K562 (cell line): ENCODE measurements at regions not wholly inside any gene's neighbourhood (a gene's known extent, or its start where the extent isn't known, plus 50 kb on each side); places are given as distances from the start of the nearest gene placed in this dataset.

Experiments used
- ATAC-seq: fragments of 200-7000 bp; cut with Tn5 transposase; 3 replicates; pipeline ENCODE4 v1.9.1; 2020; ENCODE audit warnings: moderate library complexity
- BruUV-seq: library from RNA; stranded (reverse); fragments of 400-500 nt; replicated peaks from 2 replicates; lab custom pipeline; 2021; lab: Mats Ljungman, UMichigan
- CTCF ChIA-PET: fragments of 300-600 bp; formaldehyde crosslinking; extraction: SDS; loops from one replicate; lab custom pipeline; 2021; ENCODE audit warnings: low intra/inter-chr PET ratio; lab: Yijun Ruan, JAX
- POLR2A ChIA-PET: fragments of 300-600, 350-650 bp; sonication (Branson Sonifier 250); formaldehyde crosslinking; extraction: SDS; loops from one replicate; lab custom pipeline; 2021; ENCODE audit warnings: antibody characterized with exemption, inconsistent platforms; lab: Yijun Ruan, JAX
- DNase-seq, 4 experiments: peaks; one replicate each; pipeline versions ENCODE4 v3.0.0 to v3.0.0-alpha.2; 2011 to 2018; ENCODE audit warnings: low spot score in 3 of 4, mixed read lengths in 3 of 4; ENCODE audit errors: extremely low read depth in 1 of 4
- FAIRE-seq: peaks from 2 replicates; lab custom pipeline; 2011; peaks lifted over from hg19 to GRCh38; lab: Jason Lieb, UNC
- H2AFZ ChIP-seq: 2 replicates; pipeline ENCODE4 v1.6.0; 2011; ENCODE audit warnings: low read depth, low read length, control low read depth, inconsistent platforms
- H3K27ac ChIP-seq: fragments of 200-600 bp; 3 replicates; pipeline ENCODE4 v1.8.0; 2011; ENCODE audit warnings: low read depth, mild to moderate bottlenecking, control low read depth, inconsistent platforms, low read length, moderate library complexity, mixed read lengths; ENCODE audit errors: extremely low read depth
- H3K27me3 ChIP-seq, 2 experiments: fragments of 300-600 bp in 1 of 2; 2 replicates in 1 of 2; 3 replicates in 1 of 2; pipeline versions ENCODE4 v1.6.0 to v1.8.0; 2011; ENCODE audit warnings: inconsistent platforms in 2 of 2, low read length in 2 of 2, mild to moderate bottlenecking in 1 of 2, mixed read lengths in 1 of 2, moderate library complexity in 1 of 2; ENCODE audit not compliant: control insufficient read depth in 2 of 2, insufficient read depth in 2 of 2
- H3K36me3 ChIP-seq: fragments of 300-600 bp; 3 replicates; pipeline ENCODE4 v1.8.0; 2011; ENCODE audit warnings: mild to moderate bottlenecking, low read length, inconsistent platforms; ENCODE audit not compliant: control insufficient read depth, insufficient read depth
- H3K4me1 ChIP-seq, 2 experiments: fragments of 200-600 bp in 1 of 2; replicated peaks in 1 of 2; 2 replicates in 1 of 2; 3 replicates in 1 of 2; pipeline versions ENCODE4 v1.5.1 to v1.8.0; 2011; ENCODE audit warnings: inconsistent platforms in 2 of 2, low read length in 2 of 2, mild to moderate bottlenecking in 1 of 2, mixed read lengths in 1 of 2, moderate library complexity in 1 of 2; ENCODE audit not compliant: control insufficient read depth in 2 of 2, insufficient read depth in 2 of 2
- H3K4me2 ChIP-seq: 2 replicates; pipeline ENCODE4 v1.6.1; 2011; ENCODE audit warnings: low read length, control low read depth, inconsistent platforms, mixed read lengths; ENCODE audit not compliant: insufficient read depth
- H3K4me3 ChIP-seq: fragments of 200-600 bp; sonication (generic), shearing (Covaris generic); 2 replicates; pipeline ENCODE4 v1.5.1; 2016; ENCODE audit warnings: control low read depth, inconsistent platforms
- H3K79me2 ChIP-seq: fragments of 200-600 bp; 3 replicates; pipeline ENCODE4 v1.8.0; 2011; ENCODE audit warnings: low read length, inconsistent platforms; ENCODE audit not compliant: control insufficient read depth, insufficient read depth
- H3K9ac ChIP-seq, 2 experiments: 2 replicates each; pipeline versions ENCODE4 v1.6.0 to v1.6.1; 2011; ENCODE audit warnings: low read depth in 2 of 2, low read length in 2 of 2, control low read depth in 1 of 2, inconsistent platforms in 1 of 2, mild to moderate bottlenecking in 1 of 2, mixed read lengths in 1 of 2; ENCODE audit not compliant: insufficient read depth in 1 of 2
- H3K9me1 ChIP-seq: one replicate; pipeline ENCODE4 v1.6.0; 2011; ENCODE audit warnings: inconsistent platforms, mild to moderate bottlenecking, low read length, moderate library complexity; ENCODE audit not compliant: control insufficient read depth, insufficient read depth
- H3K9me3 ChIP-seq: replicated peaks from 2 replicates; pipeline ENCODE4 v1.5.1; 2011; ENCODE audit warnings: low read depth, low read length, inconsistent platforms; ENCODE audit not compliant: control insufficient read depth, insufficient read depth
- H4K20me1 ChIP-seq: replicated peaks from 2 replicates; pipeline ENCODE4 v1.6.1; 2011; ENCODE audit warnings: low read length, inconsistent platforms, mixed read lengths; ENCODE audit not compliant: control insufficient read depth, insufficient read depth
- ATF1 ChIP-seq, 2 experiments: fragments of 450-650 bp in 1 of 2; IDR thresholded peaks; 2 replicates each; pipeline ENCODE4 v1.6.1; 2016; ENCODE audit warnings: missing compliant biosample characterization in 1 of 2, missing genetic modification characterization in 1 of 2
- CREM ChIP-seq: IDR thresholded peaks from 2 replicates; pipeline ENCODE4 v1.6.1; 2014; ENCODE audit warnings: antibody characterized with exemption, low read depth
- E2F5 ChIP-seq: sonication (generic); formaldehyde crosslinking; IDR thresholded peaks from 2 replicates; pipeline ENCODE4 v1.8.0; 2022; ENCODE audit warnings: mild to moderate bottlenecking, missing genetic modification reagents
- ETS2 ChIP-seq: IDR thresholded peaks from 2 replicates; pipeline ENCODE4 v1.6.1; 2016; ENCODE audit warnings: borderline replicate concordance, missing genetic modification characterization, mild to moderate bottlenecking, moderate library complexity, missing compliant biosample characterization; ENCODE audit not compliant: poor library complexity, severe bottlenecking
- FIP1L1 ChIP-seq: fragments of 200-400 bp; formaldehyde crosslinking; IDR thresholded peaks from 2 replicates; pipeline ENCODE4 v1.6.1; 2018; ENCODE audit warnings: mild to moderate bottlenecking, low read depth, low read length; ENCODE audit not compliant: poor library complexity, severe bottlenecking
- KDM4B ChIP-seq, 2 experiments: fragments of 450-650 bp in 1 of 2; sonication (generic) in 1 of 2; IDR thresholded peaks; 2 replicates each; pipeline ENCODE4 v1.6.1; 2016 to 2017; ENCODE audit warnings: borderline replicate concordance in 2 of 2, antibody characterized with exemption in 1 of 2, low read depth in 1 of 2, mild to moderate bottlenecking in 1 of 2
- KLF10 ChIP-seq: fragments of 250-450 bp; sonication (Bioruptor Pico); IDR thresholded peaks from 2 replicates; pipeline ENCODE4 v1.6.1; 2021; ENCODE audit warnings: matching md5 sums
- L3MBTL2 ChIP-seq: fragments of 450-650 bp; IDR thresholded peaks from 2 replicates; pipeline ENCODE4 v1.6.1; 2016; ENCODE audit warnings: mild to moderate bottlenecking, moderate library complexity
- MLLT1 ChIP-seq, 2 experiments: fragments of 450-650 bp; IDR thresholded peaks; 2 replicates each; pipeline ENCODE4 v1.6.1; 2016
- NR4A1 ChIP-seq, 2 experiments: fragments of 250-450 bp in 1 of 2; fragments of 450-650 bp in 1 of 2; sonication (Bioruptor Pico) in 1 of 2; IDR thresholded peaks; 2 replicates each; pipeline versions ENCODE4 v1.4.0 to v1.6.1; 2016 to 2020; ENCODE audit warnings: mild to moderate bottlenecking in 2 of 2, missing compliant biosample characterization in 1 of 2, missing genetic modification characterization in 1 of 2, moderate library complexity in 1 of 2
- OTX1 ChIP-seq: fragments of 450-650 bp; formaldehyde crosslinking; IDR thresholded peaks from 2 replicates; pipeline ENCODE4 v1.4.0; 2022; ENCODE audit warnings: mild to moderate bottlenecking
- TEAD2 ChIP-seq: fragments of 450-650 bp; IDR thresholded peaks from 2 replicates; pipeline ENCODE4 v1.6.1; 2016; ENCODE audit warnings: missing genetic modification characterization, control low read depth, missing compliant biosample characterization
- TSC22D4 ChIP-seq: fragments of 450-650 bp; IDR thresholded peaks from 2 replicates; pipeline ENCODE4 v1.6.1; 2016; ENCODE audit warnings: missing genetic modification characterization, missing biosample characterization, control low read depth
- ZBTB12 ChIP-seq: fragments of 250-450 bp; sonication (Bioruptor Pico); IDR thresholded peaks from 2 replicates; pipeline ENCODE4 v1.4.0; 2020
- ZC3H11A ChIP-seq: IDR thresholded peaks from 2 replicates; pipeline ENCODE4 v1.6.1; 2012; ENCODE audit warnings: low read depth, low read length, improper control_type of control experiment
- ZNF184 ChIP-seq: sonication (generic); formaldehyde crosslinking; IDR thresholded peaks from 2 replicates; pipeline ENCODE4 v1.5.0; 2020; ENCODE audit warnings: missing genetic modification reagents
- ZNF311 ChIP-seq: fragments of 250-450 bp; sonication (Bioruptor Pico); IDR thresholded peaks from 2 replicates; pipeline ENCODE4 v1.4.0; 2020; ENCODE audit warnings: mild to moderate bottlenecking, moderate library complexity
- ZNF79 ChIP-seq: fragments of 250-450 bp; sonication (Bioruptor Pico); IDR thresholded peaks from 2 replicates; pipeline ENCODE4 v1.4.0; 2020; ENCODE audit warnings: low read depth, mild to moderate bottlenecking, moderate library complexity
- WGBS: fragments of 100-300 bp; shearing (Covaris generic); methylation state at CpG from one replicate; pipeline ENCODE4 v1.1.6; 2016; ENCODE audit warnings: low coverage, mixed read lengths; ENCODE audit not compliant: insufficient coverage; ENCODE audit errors: missing lambda C conversion rate; 5-methylcytosine and 5-hydroxymethylcytosine counted together
- in situ Hi-C: fragments of 300-500 bp; cut with MboI; formaldehyde crosslinking; loops from 4 replicates; pipeline ENCODE4 v1.15.0; 2018; ENCODE audit warnings: inconsistent platforms, mixed read lengths
- intact Hi-C: fragments of 100-400 bp; cut with micrococcal nuclease; formaldehyde crosslinking; loops from 2 replicates; pipeline ENCODE4 v1.14.2; 2022

- TF ChIP-seq E2F5, result no peak
- TF ChIP-seq ZBTB12 (CRISPR knock-in tag), result no peak
- no peak for TF ChIP-seq ZNF184 (CRISPR knock-in tag)
- no peak for TF ChIP-seq KDM4B (IDR thresholded peaks at IDR 0.05; ENCODE audit: borderline replicate concordance in 2 of 2, low read depth in 1 of 2)
- no peak for TF ChIP-seq MLLT1 (IDR thresholded peaks at IDR 0.05)
- TF ChIP-seq OTX1 (CRISPR knock-in tag), result no peak
- TF ChIP-seq ZC3H11A, result no peak
Observed at GRCh38 chr19:30638889-30639288, 266.7 kb downstream of the ZNF536 start (continued).

- no peaks in the 10 kb centered on the region for H3K9me1 ChIP-seq
- no peaks in the 10 kb centered on the region for H4K20me1 ChIP-seq
- ChIA-PET CTCF (no interaction called here), POLR2A (no interaction called here)
- FAIRE-seq (no peak), DNase-seq (no peak), ATAC-seq (no peak)
- intact Hi-C loops, result no loop called here
- H3K27ac ChIP-seq, result no peak overlapping the region
- in situ Hi-C loops, result no loop called here
- no peak overlapping the region for H2AFZ ChIP-seq
- peaks cover 0 to 4% of the 10 kb centered on the region in 2 experiments; a peak in 1 of 5 replicates for H3K27me3 ChIP-seq
- whole genome bisulfite sequencing, result 4% methylated on average over 2 of the region's 2 CpGs
- no TSS peak for BruUV-seq
- H3K79me2 ChIP-seq, result no peaks in the 10 kb centered on the region
- H3K36me3 ChIP-seq, result no peaks in the 10 kb centered on the region
- H3K4me3 ChIP-seq, result no peak overlapping the region
- no peak overlapping the region for H3K9ac ChIP-seq
- no peak overlapping the region for H3K4me2 ChIP-seq
- H3K9me3 ChIP-seq, result no peaks in the 10 kb centered on the region
- H3K4me1 ChIP-seq, result no peaks in the 10 kb centered on the region
- no peak for TF ChIP-seq L3MBTL2
- TF ChIP-seq ZBTB12 (CRISPR knock-in tag), result no peak
- TF ChIP-seq ZNF311 (CRISPR knock-in tag), result no peak
- no peak for TF ChIP-seq KLF10 (CRISPR knock-in tag)
- no peak for TF ChIP-seq ATF1 (CRISPR knock-in tag; IDR thresholded peaks at IDR 0.05)
- TF ChIP-seq ATF1 (tag; IDR thresholded peaks at IDR 0.05), result no peak
- TF ChIP-seq TEAD2 (tag), result no peak
- TF ChIP-seq NR4A1 (CRISPR knock-in tag; IDR thresholded peaks at IDR 0.05), result no peak
- TF ChIP-seq NR4A1 (tag; IDR thresholded peaks at IDR 0.05), result no peak
- no peak for TF ChIP-seq ETS2 (tag)
- no peak for TF ChIP-seq FIP1L1
- TF ChIP-seq CREM, result no peak
- no peak for TF ChIP-seq ZNF79 (CRISPR knock-in tag)
- no peak for TF ChIP-seq TSC22D4 (tag)
Observed at GRCh38 chr19:30637926-30638325, 265.7 kb downstream of the ZNF536 start.
